ENCODE measurements at regions not wholly inside any gene's neighbourhood (a gene's known extent, or its start where the extent isn't known, plus 50 kb on each side); places are given as distances from the start of the nearest gene placed in this dataset.

DNA sequence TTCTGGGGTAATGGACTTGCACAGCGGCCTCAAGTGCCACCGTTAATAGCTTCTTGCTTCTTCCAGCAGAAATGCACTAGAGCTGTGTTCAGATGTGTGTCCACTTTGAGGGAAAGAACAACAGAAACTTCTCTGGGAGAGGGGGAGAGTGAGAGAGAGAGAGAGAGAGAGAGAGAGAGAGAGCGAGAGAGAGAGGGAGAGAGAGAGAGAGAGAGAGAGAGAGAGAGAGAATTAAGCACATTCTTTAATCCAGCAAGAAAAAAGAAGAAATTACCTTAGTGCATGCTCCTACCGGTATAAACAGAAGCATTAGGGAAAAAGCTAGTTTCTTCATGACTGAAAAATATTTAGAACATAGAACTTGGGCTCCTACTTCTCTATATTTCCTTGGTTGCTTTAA, 418.8 kb downstream of the MAN2A1 start:
- H3K27ac Mint-ChIP-seq = peak overlapping the region in 1 of 3 experiments; percentile 80; a peak in 1 of 7 replicates
- Histone ChIP-seq H2BK120ac (ENCODE audit: low read depth, low read length, poor library complexity, severe bottlenecking) (no peak overlapping the region), H3K4me2 (ENCODE audit: insufficient read depth, insufficient read length, low read length) (no peak overlapping the region), H3K9me3 (ENCODE audit: control insufficient read depth, low read depth, low read length) (no peaks in the 10 kb centered on the region), H3K9ac (ENCODE audit: extremely low read depth, insufficient read length, low read length) (no peak overlapping the region), H3K4me1 (ENCODE audit: insufficient read depth, low read length) (no peaks in the 10 kb centered on the region), H2BK20ac (ENCODE audit: low read depth, low read length, poor library complexity, severe bottlenecking) (no peak overlapping the region), H3K79me1 (ENCODE audit: insufficient read depth, low read depth, low read length, poor library complexity, severe bottlenecking) (no peaks in the 10 kb centered on the region), H2AK5ac (ENCODE audit: insufficient read length, low read length) (no peak overlapping the region), H3K23ac (ENCODE audit: insufficient read length, low read depth, low read length) (no peak overlapping the region), H3K56ac (ENCODE audit: insufficient read length, low read depth, low read length) (no peak overlapping the region), H4K5ac (ENCODE audit: insufficient read length, low read depth, low read length) (no peak overlapping the region), H3K4ac (ENCODE audit: low read depth, low read length) (no peak overlapping the region), H4K8ac (replicated peaks; ENCODE audit: insufficient read length, low read depth, low read length) (no peak overlapping the region), H4K20me1 (ENCODE audit: control insufficient read depth, insufficient read depth, insufficient read length) (no peaks in the 10 kb centered on the region), H3K27me3 (ENCODE audit: insufficient read depth, low read length) (no peaks in the 10 kb centered on the region), H3K23me2 (ENCODE audit: insufficient read length, low read depth, low read length, poor library complexity, severe bottlenecking) (no peaks in the 10 kb centered on the region), H2BK5ac (ENCODE audit: insufficient read length, low read length) (no peak overlapping the region), H2BK12ac (ENCODE audit: insufficient read length, low read depth, low read length) (no peak overlapping the region), H3K14ac (ENCODE audit: insufficient read depth, low read length) (no peak overlapping the region), H3T11ph (ENCODE audit: low read length) (no peak overlapping the region), H2AFZ (ENCODE audit: low read length) (no peak overlapping the region), H3K79me2 (ENCODE audit: insufficient read depth, low read length) (no peaks in the 10 kb centered on the region), H3K18ac (ENCODE audit: insufficient read length, low read depth, low read length) (no peak overlapping the region), H2BK15ac (ENCODE audit: low read depth, low read length) (no peak overlapping the region), H3K27ac (ENCODE audit: insufficient read length, low read depth, low read length) (no peak overlapping the region), H4K91ac (ENCODE audit: insufficient read length, low read depth, low read length) (no peak overlapping the region)
- peaks cover 2 to 7% of the 10 kb centered on the region in 2 experiments; a peak in 2 of 4 replicates for H3K4me1 Mint-ChIP-seq
- no CpG with 5 or more reads among the region's 4 CpGs for WGBS (ENCODE audit: extremely low coverage, insufficient read length, low lambda C conversion rate)
- no peak for DNase-seq
- no peaks in the 10 kb centered on the region for H3K9me3 Mint-ChIP-seq
- no peak overlapping the region for H3K4me3 Mint-ChIP-seq
- H3K36me3 Mint-ChIP-seq (ENCODE audit: insufficient read depth in 1 of 3, low read depth in 3 of 3) = no peaks in the 10 kb centered on the region
- no peaks in the 10 kb centered on the region for H3K27me3 Mint-ChIP-seq (ENCODE audit: low read depth)
- no peak for TF ChIP-seq CTCF (conservative IDR thresholded peaks at IDR 0.05)

All from H9 (cell line).